GM12878 (cell line): ENCODE measurements at regions not wholly inside any gene's neighbourhood (a gene's known extent, or its start where the extent isn't known, plus 50 kb on each side); places are given as distances from the start of the nearest gene placed in this dataset.

ENCODE experiments used
- ATAC-seq: fragments of 200-7000 bp; cut with Tn5 transposase; 3 replicates; pipeline ENCODE4 v1.9.1; 2020; ENCODE audit warnings: mild to moderate bottlenecking, moderate library complexity
- BruUV-seq: library from RNA; stranded (reverse); fragments of 400-500 nt; replicated peaks from 2 replicates; lab custom pipeline; 2021; lab: Mats Ljungman, UMichigan
- CTCF ChIA-PET: fragments of 300-600 bp; sonication (Branson Sonifier 250); formaldehyde crosslinking; extraction: SDS; loops from one replicate; lab custom pipeline; 2021; ENCODE audit warnings: inconsistent platforms; lab: Yijun Ruan, JAX
- POLR2A ChIA-PET: fragments of 350-600 bp; formaldehyde crosslinking; extraction: SDS; loops from one replicate; lab custom pipeline; 2021; ENCODE audit warnings: inconsistent platforms; lab: Charles Lee
- RAD21 ChIA-PET: fragments of 300-600 bp; sonication (Branson Sonifier 250); formaldehyde crosslinking; loops from one replicate; lab custom pipeline; 2023; ENCODE audit warnings: antibody characterized with exemption; ENCODE audit not compliant: unreplicated experiment; lab: Charles Lee
- SMC1A ChIA-PET: fragments of 300-600 bp; sonication (Branson Sonifier 250); formaldehyde crosslinking; loops from one replicate; lab custom pipeline; 2023; ENCODE audit not compliant: unreplicated experiment, uncharacterized antibody; lab: Charles Lee
- DNase-seq: peaks from one replicate; pipeline ENCODE4 v3.0.0-alpha.2; 2011; ENCODE audit warnings: low read depth, low spot score
- FAIRE-seq: peaks from 3 replicates; lab custom pipeline; 2011; peaks lifted over from hg19 to GRCh38; lab: Jason Lieb, UNC
- H2AFZ ChIP-seq: 2 replicates; pipeline ENCODE4 v1.6.0; 2011; ENCODE audit warnings: low read depth, low read length, control low read depth; ENCODE audit not compliant: control insufficient read depth
- H3K27ac ChIP-seq: 2 replicates; pipeline ENCODE4 v1.5.1; 2011; ENCODE audit warnings: control low read depth; ENCODE audit not compliant: control insufficient read depth, insufficient read depth
- H3K27me3 ChIP-seq, 2 experiments: replicated peaks in 1 of 2; 2 replicates each; pipeline versions ENCODE4 v1.6.0 to v1.6.1; 2011; ENCODE audit warnings: low read length in 1 of 2; ENCODE audit not compliant: control insufficient read depth in 2 of 2, insufficient read depth in 2 of 2
- H3K36me3 ChIP-seq, 2 experiments: 2 replicates each; pipeline ENCODE4 v1.5.1; 2011; ENCODE audit warnings: low read length in 1 of 2; ENCODE audit not compliant: control insufficient read depth in 2 of 2, insufficient read depth in 2 of 2
- H3K4me1 ChIP-seq: 2 replicates; pipeline ENCODE4 v1.6.1; 2011; ENCODE audit warnings: mild to moderate bottlenecking, low read length, moderate library complexity, mixed read lengths; ENCODE audit not compliant: control insufficient read depth, insufficient read depth
- H3K4me2 ChIP-seq: 2 replicates; pipeline ENCODE4 v1.6.0; 2011; ENCODE audit warnings: control low read depth; ENCODE audit not compliant: control insufficient read depth, insufficient read depth
- H3K4me3 ChIP-seq: fragments of 200-600 bp; sonication (generic); 2 replicates; pipeline ENCODE4 v1.5.1; 2016
- H3K79me2 ChIP-seq: 2 replicates; pipeline ENCODE4 v1.6.0; 2011; ENCODE audit warnings: low read length; ENCODE audit not compliant: control insufficient read depth, insufficient read depth
- H3K9ac ChIP-seq: 2 replicates; pipeline ENCODE4 v1.8.0; 2011; ENCODE audit warnings: low read length, control low read depth, mixed read lengths; ENCODE audit not compliant: control insufficient read depth, insufficient read depth
- H3K9me3 ChIP-seq: replicated peaks from 3 replicates; pipeline ENCODE4 v1.5.1; 2011; ENCODE audit warnings: mild to moderate bottlenecking, low read length; ENCODE audit not compliant: control insufficient read depth, insufficient read depth
- H4K20me1 ChIP-seq: 2 replicates; pipeline ENCODE4 v1.6.0; 2011; ENCODE audit not compliant: control insufficient read depth, insufficient read depth
- CUX1 ChIP-seq: IDR thresholded peaks from 2 replicates; pipeline ENCODE4 v1.6.1; 2012; ENCODE audit warnings: improper control_type of control experiment, low read depth, low read length; ENCODE audit not compliant: insufficient replicate concordance
- E4F1 ChIP-seq: fragments of 450-650 bp; IDR thresholded peaks from 2 replicates; pipeline ENCODE4 v1.6.1; 2018; ENCODE audit warnings: borderline replicate concordance, mild to moderate bottlenecking; ENCODE audit not compliant: partially characterized antibody
- GABPA ChIP-seq: IDR thresholded peaks from 2 replicates; pipeline ENCODE4 v1.6.1; 2014; ENCODE audit warnings: antibody characterized with exemption, low read depth, mild to moderate bottlenecking, inconsistent platforms
- NFYA ChIP-seq: IDR thresholded peaks from 2 replicates; pipeline ENCODE4 v1.6.1; 2011; ENCODE audit warnings: low read depth, mild to moderate bottlenecking, low read length, improper control_type of control experiment, borderline replicate concordance
- NR2F1 ChIP-seq: fragments of 450-650 bp; conservative IDR thresholded peaks from 2 replicates; pipeline ENCODE4 v1.6.1; 2017; ENCODE audit warnings: mild to moderate bottlenecking
- TAF1 ChIP-seq: IDR thresholded peaks from 2 replicates; pipeline ENCODE4 v1.6.1; 2011; ENCODE audit warnings: mild to moderate bottlenecking, low read depth, low read length, borderline replicate concordance
- ZNF207 ChIP-seq: fragments of 450-650 bp; IDR thresholded peaks from 2 replicates; pipeline ENCODE4 v1.6.1; 2014; ENCODE audit warnings: antibody characterized with exemption, mild to moderate bottlenecking, borderline replicate concordance
- in situ Hi-C: fragments of 300-500 bp; cut with MboI; formaldehyde crosslinking; loops from 9 replicates; pipeline ENCODE4 v1.14.3; 2018; ENCODE audit warnings: mixed read lengths
- intact Hi-C: fragments of 100-400 bp; cut with micrococcal nuclease; formaldehyde crosslinking; loops from one replicate; pipeline ENCODE4 v1.14.2; 2022; ENCODE audit not compliant: unreplicated experiment

GRCh38 chr17:71578446-71578845 lies 542.4 kb upstream of the SOX9 start (continued):
- TF ChIP-seq E4F1, result no peak
- TF ChIP-seq, all 136 proteins: peak for 0

- no peaks in the 10 kb centered on the region for H3K36me3 ChIP-seq
- intact Hi-C loops (no loop called here), in situ Hi-C loops (no loop called here)
- no peaks in the 10 kb centered on the region for H3K9me3 ChIP-seq
- ATAC-seq, result no peak
- no peaks in the 10 kb centered on the region for H4K20me1 ChIP-seq
- no peaks in the 10 kb centered on the region for H3K4me1 ChIP-seq
- ChIA-PET SMC1A (no interaction called here), CTCF (no interaction called here), RAD21 (no interaction called here), POLR2A (no interaction called here)
- H3K9ac ChIP-seq, result no peak overlapping the region
- TF ChIP-seq NR2F1 (no peak), NFYA (no peak), TAF1 (no peak), GABPA (no peak), CUX1 (no peak), ZNF207 (no peak)
- H3K79me2 ChIP-seq, result no peaks in the 10 kb centered on the region
- no peak for DNase-seq
- H3K4me3 ChIP-seq, result no peak overlapping the region
- no peak for FAIRE-seq
- H3K27ac ChIP-seq, result no peak overlapping the region
- H3K4me2 ChIP-seq, result no peak overlapping the region
- no TSS peak for BruUV-seq
- H3K27me3 ChIP-seq, result no peaks in the 10 kb centered on the region
- H2AFZ ChIP-seq, result no peak overlapping the region
These were observed 540.6 kb upstream of the SOX9 start for GRCh38 chr17:71580220-71580619.
